Ectodermal cell (in vitro differentiated cells): ENCODE measurements at regions not wholly inside any gene's neighbourhood (a gene's known extent, or its start where the extent isn't known, plus 50 kb on each side); places are given as distances from the start of the nearest gene placed in this dataset.
"Not testable (repeated sequence)": the region's sequence is repeated elsewhere in the genome, so short reads cannot be mapped to it uniquely, and the experiment has no call there.

Experiments used
- H3K27ac ChIP-seq: 2 replicates; pipeline ENCODE4 v1.7.0; 2013; ENCODE audit warnings: mild to moderate bottlenecking, low read depth, low read length; ENCODE audit not compliant: insufficient read depth, poor library complexity, severe bottlenecking
- H3K27me3 ChIP-seq: 2 replicates; pipeline ENCODE4 v1.7.0; 2013; ENCODE audit warnings: mild to moderate bottlenecking, low read length; ENCODE audit not compliant: insufficient read depth, control insufficient read depth, poor library complexity, severe bottlenecking
- H3K36me3 ChIP-seq: one replicate; pipeline ENCODE4 v1.7.0; 2013; ENCODE audit warnings: low read length; ENCODE audit not compliant: control insufficient read depth, insufficient read depth
- H3K4me1 ChIP-seq: one replicate; pipeline ENCODE4 v1.7.0; 2013; ENCODE audit warnings: low read length; ENCODE audit not compliant: control insufficient read depth, insufficient read depth
- H3K4me3 ChIP-seq: 2 replicates; pipeline ENCODE4 v1.7.0; 2013; ENCODE audit warnings: low read depth, low read length, control low read depth; ENCODE audit not compliant: insufficient read depth
- H3K9me3 ChIP-seq: 2 replicates; pipeline ENCODE4 v1.7.0; 2013; ENCODE audit warnings: mild to moderate bottlenecking, low read length, moderate library complexity; ENCODE audit not compliant: control insufficient read depth
- WGBS, 2 experiments: methylation state at CpG; one replicate each; pipeline ENCODE4 v1.1.7; 2013; ENCODE audit warnings: missing lambda C conversion rate in 2 of 2; 5-methylcytosine and 5-hydroxymethylcytosine counted together

GRCh38 chr6:76774781-76775384 is 688.4 kb downstream of the HTR1B start:
- no peak overlapping the region for H3K27ac ChIP-seq
- WGBS, 2 experiments = 84 to 88% methylated on average over 6 of the region's 6 CpGs
- H3K36me3 ChIP-seq = no peaks in the 10 kb centered on the region
- no peaks in the 10 kb centered on the region for H3K4me1 ChIP-seq
- no peak overlapping the region for H3K4me3 ChIP-seq
- H3K27me3 ChIP-seq = no peaks in the 10 kb centered on the region
- no peaks in the 10 kb centered on the region for H3K9me3 ChIP-seq

DNA sequence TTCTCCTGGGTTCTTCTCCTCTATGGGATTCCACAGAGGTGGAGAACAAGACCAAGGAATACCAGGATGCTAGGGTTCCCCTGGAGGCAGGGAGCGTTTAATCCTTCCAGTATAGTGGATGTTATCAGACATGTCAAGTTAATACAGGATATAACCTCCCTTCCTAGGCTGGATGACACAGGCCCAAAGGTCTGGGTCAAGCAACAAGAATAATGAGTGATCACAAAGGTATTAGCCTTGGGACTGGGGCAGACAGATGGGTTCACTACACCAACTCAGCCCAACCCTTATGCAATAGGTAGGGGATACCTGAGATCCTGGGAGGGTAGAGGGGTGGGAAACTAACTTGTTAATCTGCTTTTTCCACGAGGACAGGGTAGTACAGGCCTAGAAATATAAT is 690.3 kb downstream of the HTR1B start:
- Histone ChIP-seq H3K9me3 (no peaks in the 10 kb centered on the region), H3K4me1 (no peaks in the 10 kb centered on the region), H3K27ac (no peak overlapping the region), H3K4me3 (no peak overlapping the region), H3K36me3 (no peaks in the 10 kb centered on the region), H3K27me3 (no peaks in the 10 kb centered on the region)
- WGBS, 2 experiments = 92 to 100% methylated on average over 2 of the region's 2 CpGs

DNA sequence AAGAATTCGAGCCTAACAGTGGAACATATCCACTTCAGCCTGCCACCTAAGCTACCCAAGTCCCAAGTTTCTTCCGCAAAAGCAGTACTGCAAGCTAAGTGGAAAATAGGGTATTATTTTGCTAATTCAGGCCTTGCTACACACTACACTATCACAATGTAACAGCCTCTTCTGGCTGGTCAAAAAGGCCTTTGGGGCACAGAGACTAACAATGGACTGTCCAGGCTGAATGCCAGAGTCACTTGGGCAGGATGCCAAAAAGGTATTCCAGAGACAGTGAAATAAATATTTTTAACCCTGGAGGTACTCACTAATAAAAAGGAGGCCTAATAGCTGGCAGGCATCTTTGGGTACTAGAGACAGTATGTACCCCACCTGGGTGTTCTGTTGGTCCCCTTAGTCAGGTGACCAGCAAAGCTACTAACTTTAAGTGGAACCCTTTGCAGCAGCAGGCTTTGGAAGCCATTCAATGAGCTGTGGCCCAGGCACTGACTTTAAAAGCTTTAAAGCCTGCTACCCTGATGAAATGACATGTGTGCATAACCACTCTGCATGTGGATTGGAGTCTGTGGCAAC is 692.1 kb downstream of the HTR1B start:
- Histone ChIP-seq H3K4me1 (no peaks in the 10 kb centered on the region), H3K27me3 (no peaks in the 10 kb centered on the region), H3K27ac (no peak overlapping the region), H3K4me3 (no peak overlapping the region), H3K9me3 (no peaks in the 10 kb centered on the region), H3K36me3 (no peaks in the 10 kb centered on the region)
- WGBS, 2 experiments = 89 to 96% methylated on average over 2 of the region's 2 CpGs

DNA sequence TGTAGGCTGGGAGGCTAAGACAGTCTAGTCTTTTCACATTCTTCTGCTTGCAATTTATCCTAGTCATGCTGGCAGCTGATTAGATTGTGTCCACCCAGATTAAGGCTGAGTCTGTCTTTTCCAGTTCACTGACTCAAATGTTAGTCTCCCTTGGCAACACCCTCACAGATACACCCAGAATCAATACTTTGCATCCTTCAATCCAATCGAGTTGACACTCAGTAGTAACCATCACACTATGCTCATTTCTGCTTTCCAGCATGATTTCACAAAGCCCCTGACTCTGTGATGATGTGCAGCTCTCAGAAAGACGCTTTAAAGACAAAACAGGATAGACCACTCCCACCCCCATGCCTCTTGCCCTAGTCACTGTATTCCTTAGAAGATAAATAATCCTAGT is 693.0 kb downstream of the HTR1B start:
- H3K36me3 ChIP-seq = no peaks in the 10 kb centered on the region
- no peaks in the 10 kb centered on the region for H3K9me3 ChIP-seq
- H3K4me1 ChIP-seq = no peaks in the 10 kb centered on the region
- no peak overlapping the region for H3K27ac ChIP-seq
- no peaks in the 10 kb centered on the region for H3K27me3 ChIP-seq
- WGBS, 2 experiments = 89 to 90% methylated on average over 2 of the region's 2 CpGs
- no peak overlapping the region for H3K4me3 ChIP-seq

DNA sequence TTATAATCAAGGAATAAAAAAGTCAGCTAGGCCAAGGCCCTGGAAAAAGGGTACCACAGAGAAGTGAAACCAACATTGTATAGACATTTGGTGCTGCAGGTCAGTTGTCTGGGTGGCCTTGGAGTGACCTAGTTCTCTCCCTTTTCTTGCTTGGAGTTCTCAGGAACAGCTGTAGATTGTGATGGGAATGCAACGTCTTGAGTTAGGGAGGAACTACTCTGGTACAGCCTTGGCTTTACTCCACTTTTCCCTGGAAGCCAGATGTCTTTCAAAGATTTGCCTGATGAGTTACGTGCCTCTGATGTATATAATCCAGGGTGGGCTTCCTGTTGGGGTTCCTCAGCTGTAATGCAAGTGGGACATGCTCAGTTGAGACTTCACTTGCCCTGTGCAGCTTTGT is 694.7 kb downstream of the HTR1B start:
- Histone ChIP-seq H3K36me3 (no peaks in the 10 kb centered on the region), H3K4me1 (no peaks in the 10 kb centered on the region), H3K9me3 (no peaks in the 10 kb centered on the region), H3K27me3 (no peaks in the 10 kb centered on the region), H3K4me3 (no peak overlapping the region), H3K27ac (no peak overlapping the region)
- WGBS, 2 experiments = 84 to 94% methylated on average over 2 of the region's 2 CpGs

GRCh38 chr6:76764057-76764456 is 691.6 kb upstream of the IMPG1 start:
- no peaks in the 10 kb centered on the region for H3K27me3 ChIP-seq
- no peaks in the 10 kb centered on the region for H3K36me3 ChIP-seq
- WGBS, 2 experiments = 95 to 100% methylated on average over 1 of the region's 2 CpGs
- H3K9me3 ChIP-seq = no peaks in the 10 kb centered on the region
- no peak overlapping the region for H3K27ac ChIP-seq
- H3K4me1 ChIP-seq = no peaks in the 10 kb centered on the region
- no peak overlapping the region for H3K4me3 ChIP-seq

- 92 to 93% methylated on average over 2 of the region's 2 CpGs for WGBS, 2 experiments
- Histone ChIP-seq H3K27me3 (no peaks in the 10 kb centered on the region), H3K4me3 (no peak overlapping the region), H3K27ac (no peak overlapping the region), H3K4me1 (no peaks in the 10 kb centered on the region), H3K36me3 (no peaks in the 10 kb centered on the region), H3K9me3 (no peaks in the 10 kb centered on the region)
These were observed 680.4 kb upstream of the IMPG1 start for GRCh38 chr6:76752841-76753240.

- not testable (repeated sequence) for H3K4me1 ChIP-seq, H3K9me3 ChIP-seq, H3K4me3 ChIP-seq, H3K27ac ChIP-seq, H3K27me3 ChIP-seq, H3K36me3 ChIP-seq
- no CpG with 5 or more reads among the region's 3 CpGs for WGBS, 2 experiments
These were observed 672.9 kb upstream of the IMPG1 start for GRCh38 chr6:76745388-76745787.

DNA sequence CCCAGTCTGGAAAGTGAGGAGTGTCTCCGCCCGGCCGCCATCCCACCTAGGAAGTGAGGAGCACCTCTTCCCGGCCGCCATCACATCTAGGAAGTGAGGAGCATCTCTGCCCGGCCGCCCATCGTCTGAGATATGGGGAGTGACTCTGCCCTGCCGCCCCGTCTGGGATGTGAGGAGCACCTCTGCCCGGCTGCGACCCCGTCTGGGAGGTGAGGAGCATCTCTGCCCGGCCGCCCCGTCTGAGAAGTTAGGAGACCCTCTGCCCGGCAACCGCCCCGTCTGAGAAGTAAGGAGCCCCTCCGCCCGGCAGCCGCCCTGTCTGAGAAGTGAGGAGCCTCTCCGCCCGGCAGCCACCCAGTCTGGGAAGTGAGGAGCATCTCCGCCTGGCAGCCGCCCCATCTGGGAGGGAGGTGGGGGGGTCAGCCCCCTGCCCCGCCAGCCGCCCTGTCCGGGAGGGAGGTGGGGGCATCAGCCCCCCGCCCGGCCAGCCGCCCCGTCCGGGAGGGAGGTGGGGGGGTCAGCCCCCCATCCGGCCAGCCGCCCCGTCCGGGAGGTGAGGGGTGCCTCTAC is 671.8 kb upstream of the IMPG1 start:
- H3K9me3 ChIP-seq, H3K36me3 ChIP-seq, H3K4me3 ChIP-seq, H3K27ac ChIP-seq, H3K27me3 ChIP-seq, H3K4me1 ChIP-seq: not testable (repeated sequence)
- 91 to 92% methylated on average over 37 to 38 of the region's 38 CpGs for WGBS, 2 experiments

DNA sequence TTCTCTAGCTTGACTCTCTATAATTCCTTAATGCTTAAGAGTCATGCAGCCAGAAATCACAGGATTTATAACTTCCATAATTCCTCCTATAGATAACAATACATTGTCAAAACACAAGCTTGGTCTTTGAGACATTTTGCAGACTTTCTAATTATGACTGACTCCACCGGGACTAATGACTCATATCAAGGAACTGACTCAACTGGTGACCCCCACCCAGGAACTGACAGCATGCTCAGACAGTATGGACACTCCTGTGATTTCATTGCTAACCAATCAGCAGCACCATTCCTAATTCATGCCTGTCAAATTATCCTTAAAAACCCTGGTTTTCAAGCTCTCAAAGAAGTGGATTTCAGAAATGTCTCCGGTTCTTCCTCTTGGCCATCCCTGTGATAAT is 670.5 kb upstream of the IMPG1 start:
- Histone ChIP-seq H3K9me3 (peaks cover 2% of the 10 kb centered on the region), H3K4me3 (no peak overlapping the region), H3K27me3 (no peaks in the 10 kb centered on the region), H3K27ac (no peak overlapping the region), H3K36me3 (no peaks in the 10 kb centered on the region), H3K4me1 (no peaks in the 10 kb centered on the region)
- WGBS, 2 experiments = 92 to 97% methylated on average over 2 of the region's 2 CpGs
